ENCODE measurements at regions not wholly inside any gene's neighbourhood (a gene's known extent, or its start where the extent isn't known, plus 50 kb on each side); places are given as distances from the start of the nearest gene placed in this dataset.

DNA sequence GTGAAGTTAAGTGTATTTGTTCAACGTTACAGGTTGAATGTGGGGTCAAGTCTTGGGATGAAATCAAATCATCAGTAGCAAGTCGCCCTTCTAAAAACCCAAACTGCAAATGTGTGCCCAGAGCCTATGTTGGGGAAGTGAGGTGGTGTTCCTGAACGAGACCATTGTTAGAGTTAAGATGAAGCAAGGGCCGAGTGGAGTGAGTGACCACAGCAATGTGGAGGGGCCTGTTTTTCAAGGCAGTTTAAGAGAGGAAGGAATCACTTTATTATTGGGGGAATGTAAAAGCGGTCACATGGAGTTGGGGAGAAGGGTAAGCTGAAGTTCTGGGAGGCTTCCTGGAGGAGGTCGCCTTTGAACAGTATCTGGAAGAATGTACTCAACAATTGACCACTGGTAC lies 68.5 kb downstream of the MYCN start:
- TF ChIP-seq, protein P1, sequence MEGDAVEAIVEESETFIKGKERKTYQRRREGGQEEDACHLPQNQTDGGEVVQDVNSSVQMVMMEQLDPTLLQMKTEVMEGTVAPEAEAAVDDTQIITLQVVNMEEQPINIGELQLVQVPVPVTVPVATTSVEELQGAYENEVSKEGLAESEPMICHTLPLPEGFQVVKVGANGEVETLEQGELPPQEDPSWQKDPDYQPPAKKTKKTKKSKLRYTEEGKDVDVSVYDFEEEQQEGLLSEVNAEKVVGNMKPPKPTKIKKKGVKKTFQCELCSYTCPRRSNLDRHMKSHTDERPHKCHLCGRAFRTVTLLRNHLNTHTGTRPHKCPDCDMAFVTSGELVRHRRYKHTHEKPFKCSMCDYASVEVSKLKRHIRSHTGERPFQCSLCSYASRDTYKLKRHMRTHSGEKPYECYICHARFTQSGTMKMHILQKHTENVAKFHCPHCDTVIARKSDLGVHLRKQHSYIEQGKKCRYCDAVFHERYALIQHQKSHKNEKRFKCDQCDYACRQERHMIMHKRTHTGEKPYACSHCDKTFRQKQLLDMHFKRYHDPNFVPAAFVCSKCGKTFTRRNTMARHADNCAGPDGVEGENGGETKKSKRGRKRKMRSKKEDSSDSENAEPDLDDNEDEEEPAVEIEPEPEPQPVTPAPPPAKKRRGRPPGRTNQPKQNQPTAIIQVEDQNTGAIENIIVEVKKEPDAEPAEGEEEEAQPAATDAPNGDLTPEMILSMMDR (conservative IDR thresholded peaks at IDR 0.05; ENCODE audit: low read length) = no peak
- TF ChIP-seq EZH2phosphoT487 (IDR thresholded peaks at IDR 0.05; ENCODE audit: borderline replicate concordance) = no peak
